ENCODE measurements at regions not wholly inside any gene's neighbourhood (a gene's known extent, or its start where the extent isn't known, plus 50 kb on each side); places are given as distances from the start of the nearest gene placed in this dataset.

GRCh38 chr2:13576406-13577036 lies 859.8 kb downstream of the TRIB2 start:
- DNase-seq (ENCODE audit: low read depth in 1 of 2, low spot score in 1 of 2), result no peak

- DNase-seq (ENCODE audit: low read depth in 1 of 2, low spot score in 1 of 2), result no peak
These were observed 861.8 kb downstream of the TRIB2 start for GRCh38 chr2:13578547-13578946.

- DNase-seq (ENCODE audit: low read depth in 1 of 2, low spot score in 1 of 2), result no peak
These were observed 864.7 kb downstream of the TRIB2 start for GRCh38 chr2:13581471-13581870.

GRCh38 chr2:13583609-13584008 lies 866.9 kb downstream of the TRIB2 start:
- DNase-seq (ENCODE audit: low read depth in 1 of 2, low spot score in 1 of 2), result no peak

- no peak for DNase-seq (ENCODE audit: low read depth in 1 of 2, low spot score in 1 of 2)
These were observed 867.3 kb downstream of the TRIB2 start for GRCh38 chr2:13584020-13584419.

- no peak for DNase-seq (ENCODE audit: low read depth in 1 of 2, low spot score in 1 of 2)
These were observed 869.0 kb downstream of the TRIB2 start for GRCh38 chr2:13585732-13586131.

- DNase-seq (ENCODE audit: low read depth in 1 of 2, low spot score in 1 of 2), result no peak
These were observed 879.5 kb downstream of the TRIB2 start for GRCh38 chr2:13596233-13596632.

- no peak for DNase-seq (ENCODE audit: low read depth in 1 of 2, low spot score in 1 of 2)
These were observed 880.4 kb downstream of the TRIB2 start for GRCh38 chr2:13597176-13597575.

GRCh38 chr2:13601506-13601905 lies 884.8 kb downstream of the TRIB2 start:
- DNase-seq (ENCODE audit: low read depth in 1 of 2, low spot score in 1 of 2), result no peak

GRCh38 chr2:13604951-13605661 lies 888.4 kb downstream of the TRIB2 start:
- DNase-seq (ENCODE audit: low read depth in 1 of 2, low spot score in 1 of 2), result no peak

GRCh38 chr2:13607139-13607538 lies 890.4 kb downstream of the TRIB2 start:
- DNase-seq (ENCODE audit: low read depth in 1 of 2, low spot score in 1 of 2), result no peak

GRCh38 chr2:13611939-13612338 lies 895.2 kb downstream of the TRIB2 start:
- no peak for DNase-seq (ENCODE audit: low read depth in 1 of 2, low spot score in 1 of 2)

GRCh38 chr2:13616059-13616458 lies 899.3 kb downstream of the TRIB2 start:
- no peak for DNase-seq (ENCODE audit: low read depth in 1 of 2, low spot score in 1 of 2)

GRCh38 chr2:13616616-13617015 lies 899.9 kb downstream of the TRIB2 start:
- DNase-seq (ENCODE audit: low read depth in 1 of 2, low spot score in 1 of 2), result no peak

GRCh38 chr2:13628122-13628521 lies 911.4 kb downstream of the TRIB2 start:
- DNase-seq (ENCODE audit: low read depth in 1 of 2, low spot score in 1 of 2), result no peak

GRCh38 chr2:13638181-13638580 lies 921.4 kb downstream of the TRIB2 start:
- DNase-seq (ENCODE audit: low read depth in 1 of 2, low spot score in 1 of 2), result no peak

GRCh38 chr2:13649918-13650317 lies 933.2 kb downstream of the TRIB2 start:
- no peak for DNase-seq (ENCODE audit: low read depth in 1 of 2, low spot score in 1 of 2)

- no peak for DNase-seq (ENCODE audit: low read depth in 1 of 2, low spot score in 1 of 2)
These were observed 933.9 kb downstream of the TRIB2 start for GRCh38 chr2:13650586-13651180.

- no peak for DNase-seq (ENCODE audit: low read depth in 1 of 2, low spot score in 1 of 2)
These were observed 935.0 kb downstream of the TRIB2 start for GRCh38 chr2:13651684-13652131.

- DNase-seq (ENCODE audit: low read depth in 1 of 2, low spot score in 1 of 2), result no peak
These were observed 936.0 kb downstream of the TRIB2 start for GRCh38 chr2:13652531-13653313.

- no peak for DNase-seq (ENCODE audit: low read depth in 1 of 2, low spot score in 1 of 2)
These were observed 937.7 kb downstream of the TRIB2 start for GRCh38 chr2:13654416-13654815.

- no peak for DNase-seq (ENCODE audit: low read depth in 1 of 2, low spot score in 1 of 2)
These were observed 943.5 kb downstream of the TRIB2 start for GRCh38 chr2:13660231-13660630.

All from activated CD4-positive, alpha-beta T cell treated with anti-CD3 and anti-CD28 coated beads, Interleukin-2, amount 50 U/mL, for 24 hours (primary cell).